IPS DF 4.7 (cell line): ENCODE measurements at regions not wholly inside any gene's neighbourhood (a gene's known extent, or its start where the extent isn't known, plus 50 kb on each side); places are given as distances from the start of the nearest gene placed in this dataset.

Experiments
- DNase-seq: peaks from one replicate; pipeline ENCODE4 v3.0.0-alpha.2; 2013; ENCODE audit warnings: low spot score; ENCODE audit errors: extremely low read depth

GRCh38 chr12:29891792-29892191 is 108.0 kb upstream of the TMTC1 start:
- DNase-seq: no peak

DNA sequence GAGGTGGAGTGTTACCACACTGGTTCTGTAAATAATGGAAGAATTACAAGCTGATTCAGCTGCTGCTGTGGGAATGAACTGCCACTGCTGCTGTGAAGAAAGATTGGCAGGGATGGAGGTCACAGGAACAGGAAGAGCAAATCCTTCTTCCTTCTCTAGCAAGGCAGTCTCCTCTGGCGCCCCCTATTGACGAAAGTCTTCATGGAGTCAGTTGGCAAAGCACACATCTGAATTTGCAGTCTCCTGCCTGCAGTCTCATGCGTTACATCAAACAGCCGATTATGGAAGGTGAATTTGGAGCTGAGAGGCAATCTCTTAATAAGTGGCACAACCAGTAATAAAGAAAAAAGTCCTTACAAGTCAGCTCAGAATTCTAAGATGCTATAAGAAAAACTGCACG is 106.0 kb upstream of the TMTC1 start:
- peak; percentile 69 for DNase-seq

- DNase-seq: no peak
These were observed 105.0 kb upstream of the TMTC1 start for GRCh38 chr12:29888777-29889176.

- peak; percentile 62 for DNase-seq
These were observed 101.2 kb upstream of the TMTC1 start for GRCh38 chr12:29884957-29885356.

GRCh38 chr12:29883941-29884554 is 100.3 kb upstream of the TMTC1 start:
- no peak for DNase-seq

GRCh38 chr12:29883525-29883924 is 99.8 kb upstream of the TMTC1 start:
- DNase-seq: no peak

GRCh38 chr12:29882846-29883245 is 99.1 kb upstream of the TMTC1 start:
- DNase-seq: no peak

DNA sequence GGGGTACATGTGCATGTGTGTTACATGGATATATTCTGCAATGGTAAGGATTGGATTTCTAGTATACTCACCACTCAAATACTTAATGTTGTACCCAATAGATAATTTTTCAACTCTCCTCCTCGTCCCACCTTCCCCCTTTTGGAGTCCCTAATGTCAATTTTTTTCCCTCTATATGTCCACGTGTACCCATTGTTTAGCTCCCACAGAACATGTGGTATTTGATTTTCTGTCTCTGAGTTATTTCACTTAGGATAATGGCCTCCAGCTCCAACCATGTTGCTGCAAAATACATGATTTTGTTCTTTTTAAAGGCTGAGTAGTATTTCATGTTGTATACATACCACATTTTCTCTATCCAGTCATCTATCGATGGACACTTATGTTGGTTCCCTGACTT is 97.2 kb upstream of the TMTC1 start:
- DNase-seq: no peak

- DNase-seq: no peak
These were observed 96.0 kb upstream of the TMTC1 start for GRCh38 chr12:29879606-29880308.

- DNase-seq: no peak
These were observed 86.2 kb upstream of the TMTC1 start for GRCh38 chr12:29869946-29870345.

DNA sequence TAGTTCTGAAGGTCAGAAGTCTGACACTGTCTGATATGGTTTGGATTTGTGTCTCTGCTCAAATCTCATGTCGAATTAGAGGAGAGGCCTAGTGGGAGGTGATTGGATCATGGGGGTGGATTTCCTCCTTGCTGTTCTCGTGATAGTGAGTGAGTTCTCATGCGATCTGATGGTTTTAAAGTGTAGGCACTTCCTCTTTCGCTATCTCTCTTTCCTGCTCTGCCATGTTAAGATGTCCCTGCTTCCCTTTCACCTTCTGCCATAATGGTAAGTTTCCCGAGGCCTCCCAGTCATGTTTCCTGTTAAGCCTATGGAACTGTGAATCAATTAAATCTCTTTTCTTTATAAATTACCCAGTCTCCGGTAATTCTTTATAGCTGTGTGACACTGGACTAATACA is 84.1 kb upstream of the TMTC1 start:
- no peak for DNase-seq

DNA sequence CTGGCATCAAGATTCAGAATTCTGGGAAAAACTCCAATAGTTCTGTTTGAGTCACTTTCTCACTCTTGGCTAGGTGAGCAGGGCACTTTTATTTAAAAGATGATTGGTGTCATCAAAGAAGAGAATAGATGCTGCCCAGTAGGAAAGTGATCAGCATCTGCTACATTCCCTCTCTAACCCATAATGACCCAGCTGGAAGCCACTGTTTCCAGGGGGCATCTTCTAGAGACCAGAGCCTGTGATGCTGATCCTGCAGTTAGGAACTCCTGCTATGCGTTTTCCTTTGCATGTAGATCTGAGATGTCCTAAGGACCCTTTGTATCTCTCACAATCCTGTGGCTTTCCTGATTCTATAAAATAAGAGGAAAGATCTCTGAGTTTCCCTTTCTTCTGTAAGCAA is 79.9 kb upstream of the TMTC1 start:
- DNase-seq: no peak

DNA sequence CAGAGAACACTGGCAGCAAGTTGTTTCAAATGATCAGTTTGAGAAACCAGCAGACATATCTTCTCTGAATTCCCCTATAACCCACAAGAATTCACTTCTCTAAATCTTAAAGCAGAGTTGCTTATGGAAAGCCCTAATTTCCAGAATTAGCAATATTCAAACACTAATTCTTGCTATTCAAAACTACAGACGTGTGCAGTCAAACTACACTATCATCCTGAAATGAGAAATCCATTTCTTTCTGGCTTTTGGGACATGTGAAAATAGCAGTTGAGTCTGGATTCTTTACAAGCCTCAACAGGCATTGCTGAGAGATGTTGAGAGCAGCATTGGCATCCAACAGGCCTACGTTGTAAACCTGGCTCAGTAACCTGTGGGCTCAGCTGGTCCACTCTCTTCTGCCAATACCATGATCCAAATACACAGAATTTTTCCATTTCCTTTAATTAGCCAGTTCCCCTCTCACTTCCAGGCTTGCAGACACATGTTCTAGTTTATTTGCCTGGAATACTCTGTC is 74.6 kb upstream of the TMTC1 start:
- DNase-seq: no peak

DNA sequence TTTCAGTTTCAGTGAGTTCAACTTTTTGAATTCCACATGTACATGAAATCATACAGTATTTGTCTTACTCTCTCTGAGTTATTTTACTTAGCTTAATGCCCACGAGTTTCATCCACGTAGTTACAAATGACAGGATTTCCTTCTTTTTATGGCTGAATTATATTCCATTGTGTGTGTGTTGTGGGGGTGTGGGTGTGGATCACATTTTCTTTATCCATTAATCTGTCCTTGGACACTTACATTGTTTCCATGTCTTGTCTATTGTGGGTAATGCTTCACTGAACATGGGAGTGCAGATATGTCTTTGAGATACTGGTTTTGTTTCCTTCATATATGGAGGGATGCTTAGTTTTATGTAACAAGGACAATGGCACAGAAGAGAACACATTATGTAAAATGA is 63.5 kb upstream of the TMTC1 start:
- DNase-seq: no peak

GRCh38 chr12:29844667-29845066 is 60.9 kb upstream of the TMTC1 start:
- DNase-seq: no peak

DNA sequence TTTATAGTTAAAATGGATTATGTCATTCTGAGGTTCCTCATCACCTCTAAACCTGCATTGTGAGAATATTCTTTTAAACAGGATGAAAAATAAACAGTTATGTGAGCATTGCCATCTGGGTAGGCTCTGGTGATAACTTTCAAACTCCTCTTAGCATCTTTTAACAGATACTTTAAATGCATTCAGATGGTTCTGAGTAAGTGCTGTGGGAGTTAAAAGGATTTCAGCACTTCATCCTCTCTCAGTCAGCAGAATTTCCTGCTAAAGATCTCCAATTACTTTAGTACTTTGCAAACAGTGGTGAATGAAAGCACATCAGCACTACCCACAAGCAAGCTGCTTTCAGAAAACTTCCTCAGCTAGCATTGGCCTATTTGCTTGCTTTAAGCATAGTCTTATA is 59.3 kb upstream of the TMTC1 start:
- DNase-seq: no peak

- no peak for DNase-seq
These were observed 55.0 kb upstream of the TMTC1 start for GRCh38 chr12:29838768-29839167.
